Neural progenitor cell (in vitro differentiated cells): ENCODE measurements at regions not wholly inside any gene's neighbourhood (a gene's known extent, or its start where the extent isn't known, plus 50 kb on each side); places are given as distances from the start of the nearest gene placed in this dataset.

Experiments used
- EZH2 ChIP-seq: fragments of 200-600 bp; sonication (generic); IDR thresholded peaks from 2 replicates; pipeline ENCODE4 v1.6.1; 2017; ENCODE audit warnings: antibody characterized with exemption, mild to moderate bottlenecking, moderate library complexity
- EZH2phosphoT487 ChIP-seq: fragments of 200-600 bp; sonication (generic); IDR thresholded peaks from 2 replicates; pipeline ENCODE4 v1.6.1; 2017; ENCODE audit warnings: antibody characterized with exemption
- TF ChIP-seq, protein P1 (sequence below): fragments of 200-600 bp; sonication (generic); IDR thresholded peaks from 2 replicates; pipeline ENCODE4 v1.5.1; 2017; ENCODE audit warnings: antibody characterized with exemption, mild to moderate bottlenecking

DNA sequence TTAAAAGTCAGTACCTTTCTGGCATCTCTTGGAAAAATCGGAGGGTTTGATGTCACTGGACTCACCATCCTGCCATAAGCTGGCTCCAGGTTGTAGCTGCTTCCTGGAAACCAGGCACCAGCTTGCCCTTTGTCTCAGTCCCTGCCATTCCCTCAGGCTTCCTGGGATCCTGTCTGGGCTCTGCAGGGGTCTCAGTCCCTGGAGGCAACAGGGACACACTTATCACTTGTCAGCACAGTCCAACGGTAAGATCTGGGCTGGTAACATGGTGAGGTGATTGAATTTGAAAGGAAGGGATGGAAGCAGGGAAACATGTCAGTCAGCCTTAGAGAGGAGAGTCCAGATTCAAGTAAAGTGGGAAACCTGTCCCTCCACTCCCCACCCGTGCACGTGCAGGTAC lies 147.6 kb upstream of the ECI2 start:
- TF ChIP-seq, protein P1, sequence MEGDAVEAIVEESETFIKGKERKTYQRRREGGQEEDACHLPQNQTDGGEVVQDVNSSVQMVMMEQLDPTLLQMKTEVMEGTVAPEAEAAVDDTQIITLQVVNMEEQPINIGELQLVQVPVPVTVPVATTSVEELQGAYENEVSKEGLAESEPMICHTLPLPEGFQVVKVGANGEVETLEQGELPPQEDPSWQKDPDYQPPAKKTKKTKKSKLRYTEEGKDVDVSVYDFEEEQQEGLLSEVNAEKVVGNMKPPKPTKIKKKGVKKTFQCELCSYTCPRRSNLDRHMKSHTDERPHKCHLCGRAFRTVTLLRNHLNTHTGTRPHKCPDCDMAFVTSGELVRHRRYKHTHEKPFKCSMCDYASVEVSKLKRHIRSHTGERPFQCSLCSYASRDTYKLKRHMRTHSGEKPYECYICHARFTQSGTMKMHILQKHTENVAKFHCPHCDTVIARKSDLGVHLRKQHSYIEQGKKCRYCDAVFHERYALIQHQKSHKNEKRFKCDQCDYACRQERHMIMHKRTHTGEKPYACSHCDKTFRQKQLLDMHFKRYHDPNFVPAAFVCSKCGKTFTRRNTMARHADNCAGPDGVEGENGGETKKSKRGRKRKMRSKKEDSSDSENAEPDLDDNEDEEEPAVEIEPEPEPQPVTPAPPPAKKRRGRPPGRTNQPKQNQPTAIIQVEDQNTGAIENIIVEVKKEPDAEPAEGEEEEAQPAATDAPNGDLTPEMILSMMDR: no peak
- TF ChIP-seq EZH2 (no peak), EZH2phosphoT487 (no peak)
